Astrocyte of the spinal cord (primary cell): ENCODE measurements at regions not wholly inside any gene's neighbourhood (a gene's known extent, or its start where the extent isn't known, plus 50 kb on each side); places are given as distances from the start of the nearest gene placed in this dataset.

ENCODE experiments used
- DNase-seq: peaks from one replicate; pipeline ENCODE4 v3.0.0; 2011; ENCODE audit warnings: low read depth, low spot score
- H3K4me3 ChIP-seq: 2 replicates; pipeline ENCODE4 v1.5.1; 2011; ENCODE audit warnings: low read depth, mild to moderate bottlenecking, low read length, moderate library complexity
- in situ Hi-C: cut with HindIII; loops from 2 replicates; pipeline ENCODE4 v1.10.0; 2017; ENCODE audit warnings: low sequenced_read_pairs
- TF ChIP-seq, protein P1 (sequence below): IDR thresholded peaks from 2 replicates; pipeline ENCODE4 v1.5.1; 2012; ENCODE audit warnings: low read depth, mild to moderate bottlenecking, low read length, inconsistent platforms

DNA sequence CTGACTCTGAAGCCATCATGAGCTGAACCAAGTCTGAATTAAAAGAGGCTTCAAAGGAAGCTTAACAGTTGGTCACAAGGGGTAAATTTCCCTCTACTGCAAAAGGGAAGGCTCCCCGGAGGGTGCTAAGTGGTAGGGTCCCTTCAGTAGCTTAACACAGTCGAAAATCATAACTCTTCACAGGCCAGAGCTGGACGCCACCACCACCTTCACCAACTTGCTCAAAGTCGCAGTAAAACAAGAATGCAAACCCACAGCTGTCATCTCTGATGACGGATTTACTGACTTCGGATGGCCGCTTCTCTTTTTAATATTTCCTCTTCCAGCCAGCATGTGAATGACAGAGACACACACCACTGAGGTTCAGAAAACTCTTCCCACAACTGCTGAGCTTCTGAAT is 144.7 kb upstream of the FBXL4 start:
- TF ChIP-seq, protein P1, sequence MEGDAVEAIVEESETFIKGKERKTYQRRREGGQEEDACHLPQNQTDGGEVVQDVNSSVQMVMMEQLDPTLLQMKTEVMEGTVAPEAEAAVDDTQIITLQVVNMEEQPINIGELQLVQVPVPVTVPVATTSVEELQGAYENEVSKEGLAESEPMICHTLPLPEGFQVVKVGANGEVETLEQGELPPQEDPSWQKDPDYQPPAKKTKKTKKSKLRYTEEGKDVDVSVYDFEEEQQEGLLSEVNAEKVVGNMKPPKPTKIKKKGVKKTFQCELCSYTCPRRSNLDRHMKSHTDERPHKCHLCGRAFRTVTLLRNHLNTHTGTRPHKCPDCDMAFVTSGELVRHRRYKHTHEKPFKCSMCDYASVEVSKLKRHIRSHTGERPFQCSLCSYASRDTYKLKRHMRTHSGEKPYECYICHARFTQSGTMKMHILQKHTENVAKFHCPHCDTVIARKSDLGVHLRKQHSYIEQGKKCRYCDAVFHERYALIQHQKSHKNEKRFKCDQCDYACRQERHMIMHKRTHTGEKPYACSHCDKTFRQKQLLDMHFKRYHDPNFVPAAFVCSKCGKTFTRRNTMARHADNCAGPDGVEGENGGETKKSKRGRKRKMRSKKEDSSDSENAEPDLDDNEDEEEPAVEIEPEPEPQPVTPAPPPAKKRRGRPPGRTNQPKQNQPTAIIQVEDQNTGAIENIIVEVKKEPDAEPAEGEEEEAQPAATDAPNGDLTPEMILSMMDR, result no peak
- DNase-seq, result no peak
- no peak overlapping the region for H3K4me3 ChIP-seq
- in situ Hi-C loops, result no loop called here

GRCh38 chr6:99091985-99092384 is 144.2 kb upstream of the FBXL4 start:
- in situ Hi-C loops, result no loop called here
- TF ChIP-seq, protein P1, result no peak
- DNase-seq, result no peak
- H3K4me3 ChIP-seq, result no peak overlapping the region

DNA sequence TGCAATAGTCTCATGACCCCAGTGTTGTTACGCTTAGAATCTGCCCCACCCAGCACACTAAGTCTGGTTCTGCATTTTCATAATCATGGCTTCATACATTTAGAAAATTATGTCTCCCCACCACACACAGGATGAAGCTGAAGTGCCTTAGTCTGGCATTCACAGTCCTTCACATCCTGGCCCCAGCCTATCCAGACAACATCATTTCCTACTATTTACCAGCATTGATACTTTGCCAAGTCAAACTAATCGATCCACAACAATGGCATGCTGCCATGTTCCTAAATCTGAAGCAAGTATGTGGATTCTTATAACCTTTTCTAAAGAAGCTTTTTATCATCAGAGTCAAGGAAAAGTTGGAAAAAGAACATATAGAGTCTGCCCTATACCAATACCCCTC is 132.4 kb upstream of the FBXL4 start:
- TF ChIP-seq, protein P1, result no peak
- DNase-seq, result no peak
- no peak overlapping the region for H3K4me3 ChIP-seq
- in situ Hi-C loops, result no loop called here

DNA sequence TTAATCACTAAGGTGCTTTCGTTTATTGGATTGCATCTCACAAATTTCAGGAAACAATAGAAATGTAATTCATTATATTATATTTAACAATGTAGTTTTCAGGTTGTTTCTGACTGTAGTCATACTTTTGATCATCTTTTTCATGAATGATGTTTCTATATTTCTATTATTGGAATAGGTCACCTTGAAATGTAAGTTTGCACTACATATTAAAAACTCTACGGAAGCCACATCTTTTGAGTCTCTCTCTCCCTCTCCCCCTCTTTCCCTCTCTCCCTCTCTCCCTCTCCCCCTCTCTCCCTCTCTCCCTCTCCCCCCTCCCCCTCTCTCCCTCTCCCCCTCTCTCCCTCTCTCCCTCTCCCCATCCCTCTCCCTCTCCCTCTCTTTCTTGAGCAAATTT is 131.3 kb upstream of the FBXL4 start:
- TF ChIP-seq, protein P1, result no peak
- in situ Hi-C loops, result no loop called here
- H3K4me3 ChIP-seq, result no peak overlapping the region
- no peak for DNase-seq

DNA sequence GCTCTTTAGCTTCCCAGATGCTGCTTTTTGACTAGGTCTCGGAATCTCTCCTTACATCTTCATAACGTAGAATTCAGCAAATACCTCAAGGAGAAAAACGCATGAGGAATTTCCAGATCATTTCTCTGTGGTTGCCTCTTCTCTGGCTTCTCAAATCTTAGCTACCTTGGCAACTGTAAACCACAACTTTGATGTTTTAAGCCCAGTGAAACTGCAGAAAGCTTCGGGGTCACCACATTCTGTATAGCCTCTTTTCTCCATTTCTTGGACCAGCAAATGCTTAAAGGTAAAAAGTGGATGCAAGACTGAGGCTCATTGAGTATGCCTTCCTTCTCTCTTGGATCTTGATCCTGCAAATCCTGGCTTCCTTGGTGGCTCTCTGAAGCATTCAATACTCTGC is 125.5 kb upstream of the FBXL4 start:
- TF ChIP-seq, protein P1, result no peak
- H3K4me3 ChIP-seq, result no peak overlapping the region
- in situ Hi-C loops, result no loop called here
- DNase-seq, result no peak

DNA sequence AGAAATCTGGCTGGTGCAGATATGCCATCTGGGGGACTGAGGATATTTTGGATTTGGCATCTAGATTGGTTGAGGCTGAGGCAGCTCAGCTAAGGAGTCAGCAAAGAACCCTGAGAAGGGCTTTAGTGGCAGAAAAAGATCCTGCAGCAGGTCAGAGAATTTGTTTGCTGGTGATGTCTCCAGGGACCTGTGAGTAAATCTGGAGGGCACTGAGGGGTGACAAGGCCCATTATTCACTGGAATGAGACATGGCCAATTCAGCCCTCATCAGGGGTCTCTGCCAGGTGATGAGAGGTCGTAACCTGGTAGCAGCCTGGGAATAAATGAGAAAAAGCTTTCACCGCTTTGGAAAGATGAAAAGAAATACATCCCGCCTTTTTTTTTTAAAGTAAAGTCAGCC is 118.3 kb upstream of the FBXL4 start:
- in situ Hi-C loops, result no loop called here
- TF ChIP-seq, protein P1, result no peak
- no peak for DNase-seq
- no peak overlapping the region for H3K4me3 ChIP-seq

GRCh38 chr6:99064834-99065233 is 117.1 kb upstream of the FBXL4 start:
- DNase-seq, result no peak
- H3K4me3 ChIP-seq, result no peak overlapping the region
- in situ Hi-C loops, result no loop called here
- TF ChIP-seq, protein P1, result no peak
